ENCODE measurements at regions not wholly inside any gene's neighbourhood (a gene's known extent, or its start where the extent isn't known, plus 50 kb on each side); places are given as distances from the start of the nearest gene placed in this dataset.

- peak overlapping the region; percentile 69 for H3K27ac ChIP-seq
- H3K4me3 ChIP-seq (ENCODE audit: low read depth, low read length) = no peak overlapping the region
- TF ChIP-seq, protein P1, sequence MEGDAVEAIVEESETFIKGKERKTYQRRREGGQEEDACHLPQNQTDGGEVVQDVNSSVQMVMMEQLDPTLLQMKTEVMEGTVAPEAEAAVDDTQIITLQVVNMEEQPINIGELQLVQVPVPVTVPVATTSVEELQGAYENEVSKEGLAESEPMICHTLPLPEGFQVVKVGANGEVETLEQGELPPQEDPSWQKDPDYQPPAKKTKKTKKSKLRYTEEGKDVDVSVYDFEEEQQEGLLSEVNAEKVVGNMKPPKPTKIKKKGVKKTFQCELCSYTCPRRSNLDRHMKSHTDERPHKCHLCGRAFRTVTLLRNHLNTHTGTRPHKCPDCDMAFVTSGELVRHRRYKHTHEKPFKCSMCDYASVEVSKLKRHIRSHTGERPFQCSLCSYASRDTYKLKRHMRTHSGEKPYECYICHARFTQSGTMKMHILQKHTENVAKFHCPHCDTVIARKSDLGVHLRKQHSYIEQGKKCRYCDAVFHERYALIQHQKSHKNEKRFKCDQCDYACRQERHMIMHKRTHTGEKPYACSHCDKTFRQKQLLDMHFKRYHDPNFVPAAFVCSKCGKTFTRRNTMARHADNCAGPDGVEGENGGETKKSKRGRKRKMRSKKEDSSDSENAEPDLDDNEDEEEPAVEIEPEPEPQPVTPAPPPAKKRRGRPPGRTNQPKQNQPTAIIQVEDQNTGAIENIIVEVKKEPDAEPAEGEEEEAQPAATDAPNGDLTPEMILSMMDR (IDR thresholded peaks at IDR 0.05; ENCODE audit: low read depth, low read length) = no peak
- DNase-seq = peak; percentile 70
- no peaks in the 10 kb centered on the region for H3K36me3 ChIP-seq
- H3K9me3 ChIP-seq (ENCODE audit: severe bottlenecking) = peaks cover 8% of the 10 kb centered on the region
- no peaks in the 10 kb centered on the region for H3K27me3 ChIP-seq (ENCODE audit: insufficient read depth, low read depth, severe bottlenecking)
Observed at GRCh38 chr11:111194860-111195568, 50.5 kb upstream of the POU2AF2 start.

- Histone ChIP-seq H3K4me3 (ENCODE audit: low read depth, low read length) (no peak overlapping the region), H3K27me3 (ENCODE audit: insufficient read depth, low read depth, severe bottlenecking) (no peaks in the 10 kb centered on the region), H3K27ac (peak overlapping the region; percentile 69), H3K36me3 (no peaks in the 10 kb centered on the region), H3K9me3 (ENCODE audit: severe bottlenecking) (peaks cover 8% of the 10 kb centered on the region)
- TF ChIP-seq, protein P1 (IDR thresholded peaks at IDR 0.05; ENCODE audit: low read depth, low read length) = no peak
- DNase-seq = no peak
Observed at GRCh38 chr11:111193924-111194490, 51.5 kb upstream of the POU2AF2 start.

GRCh38 chr11:111189466-111189865 lies 56.1 kb upstream of the POU2AF2 start:
- TF ChIP-seq, protein P1 (IDR thresholded peaks at IDR 0.05; ENCODE audit: low read depth, low read length) = no peak
- H3K27ac ChIP-seq = no peak overlapping the region
- no peaks in the 10 kb centered on the region for H3K36me3 ChIP-seq
- DNase-seq = no peak
- no peak overlapping the region for H3K4me3 ChIP-seq (ENCODE audit: low read depth, low read length)
- H3K9me3 ChIP-seq (ENCODE audit: severe bottlenecking) = peaks cover 8% of the 10 kb centered on the region
- H3K27me3 ChIP-seq (ENCODE audit: insufficient read depth, low read depth, severe bottlenecking) = no peaks in the 10 kb centered on the region

DNA sequence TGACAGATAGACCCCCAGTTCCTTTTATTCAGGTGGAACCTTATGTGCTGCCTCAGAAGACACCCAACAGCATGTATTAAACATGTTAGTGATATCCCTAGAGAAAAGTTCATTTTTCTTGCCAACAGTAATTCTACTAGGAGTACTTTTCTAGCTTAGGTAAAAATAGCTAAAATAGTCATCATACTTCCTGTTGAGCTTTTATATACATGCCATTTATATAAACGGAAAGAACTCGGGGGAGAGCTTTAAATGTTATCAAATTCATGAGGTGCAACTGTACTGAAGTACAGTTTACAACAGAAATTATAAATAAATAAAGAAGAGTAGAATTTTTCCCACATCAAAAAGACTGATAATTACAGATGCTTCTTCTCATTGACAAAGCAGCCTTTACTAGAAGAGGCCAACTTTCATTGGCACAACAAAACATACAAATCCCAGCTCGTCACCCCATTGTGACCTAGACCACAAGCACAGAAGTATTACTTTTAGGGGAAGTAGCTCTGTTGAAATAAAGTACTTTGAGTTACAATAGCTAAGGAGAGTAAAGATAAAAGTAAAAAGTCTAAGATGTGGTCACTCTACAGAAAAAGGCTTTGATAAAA lies 59.1 kb upstream of the POU2AF2 start:
- H3K27ac ChIP-seq = no peak overlapping the region
- no peak for DNase-seq
- TF ChIP-seq, protein P1 (IDR thresholded peaks at IDR 0.05; ENCODE audit: low read depth, low read length) = no peak
- H3K4me3 ChIP-seq (ENCODE audit: low read depth, low read length) = no peak overlapping the region
- no peaks in the 10 kb centered on the region for H3K27me3 ChIP-seq (ENCODE audit: insufficient read depth, low read depth, severe bottlenecking)
- H3K36me3 ChIP-seq = no peaks in the 10 kb centered on the region
- H3K9me3 ChIP-seq (ENCODE audit: severe bottlenecking) = no peaks in the 10 kb centered on the region

DNA sequence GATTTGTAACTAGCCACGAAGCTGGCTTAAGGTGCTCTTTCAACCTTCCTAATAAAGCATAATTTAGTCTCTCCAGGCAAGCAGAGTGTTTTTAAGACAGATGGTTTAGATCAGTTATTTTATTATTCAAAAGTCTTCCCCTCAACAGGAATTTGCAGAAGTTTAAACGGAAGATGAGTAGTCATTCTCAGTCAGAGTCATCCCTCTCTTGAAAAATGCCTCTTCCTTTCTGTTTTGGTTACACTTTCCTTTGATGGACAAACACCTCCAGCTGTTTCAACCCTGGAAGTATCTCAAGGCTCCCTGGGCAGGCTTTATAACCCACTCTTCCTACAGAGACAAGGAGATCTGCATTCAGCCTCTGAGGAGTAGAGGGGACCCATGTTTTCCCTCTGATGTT lies 60.3 kb upstream of the POU2AF2 start:
- Histone ChIP-seq H3K9me3 (ENCODE audit: severe bottlenecking) (no peaks in the 10 kb centered on the region), H3K4me3 (ENCODE audit: low read depth, low read length) (no peak overlapping the region), H3K27me3 (ENCODE audit: insufficient read depth, low read depth, severe bottlenecking) (no peaks in the 10 kb centered on the region), H3K36me3 (no peaks in the 10 kb centered on the region), H3K27ac (no peak overlapping the region)
- no peak for DNase-seq
- TF ChIP-seq, protein P1 (IDR thresholded peaks at IDR 0.05; ENCODE audit: low read depth, low read length) = no peak
